OCI-LY1 (cell line): ENCODE measurements at regions not wholly inside any gene's neighbourhood (a gene's known extent, or its start where the extent isn't known, plus 50 kb on each side); places are given as distances from the start of the nearest gene placed in this dataset.
"Not testable (repeated sequence)": the region's sequence is repeated elsewhere in the genome, so short reads cannot be mapped to it uniquely, and the experiment has no call there.

Source experiments
- CTCF ChIP-seq: fragments of 200-600 bp; sonication (generic), shearing (Covaris generic); IDR thresholded peaks from 2 replicates; pipeline ENCODE4 v1.5.1; 2017; ENCODE audit warnings: mild to moderate bottlenecking, antibody characterized with exemption, low read length, moderate library complexity, mixed read lengths
- EZH2 ChIP-seq: fragments of 200-600 bp; sonication (generic), shearing (Covaris generic); IDR thresholded peaks from 2 replicates; pipeline ENCODE4 v1.8.0; 2017; ENCODE audit warnings: borderline replicate concordance, mixed run types, mild to moderate bottlenecking, antibody characterized with exemption, low read length, moderate library complexity, mixed read lengths

DNA sequence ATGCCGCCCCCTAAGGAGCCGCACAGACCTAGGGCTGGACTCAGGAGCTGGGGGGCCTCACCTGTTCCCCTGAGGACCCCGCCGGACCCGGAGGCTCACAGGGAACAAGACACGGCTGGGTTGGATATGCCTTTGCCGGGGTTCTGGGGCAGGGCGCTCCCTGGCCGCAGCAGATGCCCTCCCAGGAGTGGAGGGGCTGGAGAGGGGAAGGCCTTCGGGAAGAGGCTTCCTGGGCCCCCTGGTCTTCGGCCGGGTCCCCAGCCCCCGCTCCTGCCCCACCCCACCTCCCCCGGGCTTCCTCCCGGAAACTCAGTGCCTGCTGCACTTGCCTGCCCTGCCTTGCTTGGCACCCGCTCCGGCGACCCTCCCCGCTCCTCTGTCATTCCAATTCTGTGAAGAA is 91.6 kb downstream of the LACC1 start:
- TF ChIP-seq CTCF, EZH2: not testable (repeated sequence)
